RWPE2 (cell line): ENCODE measurements at regions not wholly inside any gene's neighbourhood (a gene's known extent, or its start where the extent isn't known, plus 50 kb on each side); places are given as distances from the start of the nearest gene placed in this dataset.

Experiments
- ATAC-seq: fragments of 200-7000 bp; cut with Tn5 transposase; 3 replicates; pipeline ENCODE4 v1.9.1; 2021; ENCODE audit warnings: low read depth
- DNase-seq: peaks from one replicate; pipeline ENCODE4 v3.0.0-alpha.2; 2020; ENCODE audit warnings: low spot score
- H3K27ac ChIP-seq: fragments of 450-650 bp; 2 replicates; pipeline ENCODE4 v1.5.1; 2017; ENCODE audit warnings: mild to moderate bottlenecking; ENCODE audit not compliant: poor library complexity, severe bottlenecking
- H3K27me3 ChIP-seq: fragments of 250-450 bp; sonication (Bioruptor Pico); 2 replicates; pipeline ENCODE4 v1.5.1; 2021; ENCODE audit warnings: mild to moderate bottlenecking, moderate library complexity; ENCODE audit not compliant: insufficient read depth, poor library complexity, severe bottlenecking
- H3K36me3 ChIP-seq: fragments of 250-450 bp; sonication (Bioruptor Pico); 2 replicates; pipeline ENCODE4 v1.5.1; 2020; ENCODE audit warnings: low read depth, mild to moderate bottlenecking, moderate library complexity
- H3K4me1 ChIP-seq: fragments of 250-450 bp; sonication (Bioruptor Pico); 2 replicates; pipeline ENCODE4 v1.5.1; 2021; ENCODE audit warnings: mild to moderate bottlenecking, moderate library complexity; ENCODE audit not compliant: insufficient read depth, poor library complexity, severe bottlenecking
- H3K4me3 ChIP-seq: fragments of 250-450 bp; sonication (Bioruptor Pico); 2 replicates; pipeline ENCODE4 v1.5.1; 2021; ENCODE audit warnings: mild to moderate bottlenecking, moderate library complexity; ENCODE audit not compliant: severe bottlenecking
- H3K9me3 ChIP-seq: fragments of 250-450 bp; sonication (Bioruptor Pico); 2 replicates; pipeline ENCODE4 v1.5.1; 2021; ENCODE audit warnings: mild to moderate bottlenecking, moderate library complexity; ENCODE audit not compliant: severe bottlenecking
- CTCF ChIP-seq: fragments of 450-650 bp; IDR thresholded peaks from one replicate; pipeline ENCODE4 v1.5.1; 2017; ENCODE audit warnings: mild to moderate bottlenecking, moderate library complexity; ENCODE audit not compliant: poor library complexity, severe bottlenecking

GRCh38 chr3:164655462-164655861 lies 422.8 kb downstream of the SI start:
- H3K27me3 ChIP-seq, result no peaks in the 10 kb centered on the region
- H3K4me3 ChIP-seq, result no peak overlapping the region
- no peak overlapping the region for H3K27ac ChIP-seq
- TF ChIP-seq CTCF, result no peak
- no peaks in the 10 kb centered on the region for H3K4me1 ChIP-seq
- no peaks in the 10 kb centered on the region for H3K9me3 ChIP-seq
- DNase-seq, result no peak
- no peak for ATAC-seq
- H3K36me3 ChIP-seq, result no peaks in the 10 kb centered on the region

GRCh38 chr3:164641071-164641470 lies 437.2 kb downstream of the SI start:
- H3K27ac ChIP-seq, result no peak overlapping the region
- no peaks in the 10 kb centered on the region for H3K4me1 ChIP-seq
- ATAC-seq (no peak), DNase-seq (no peak)
- H3K9me3 ChIP-seq, result no peaks in the 10 kb centered on the region
- no peaks in the 10 kb centered on the region for H3K36me3 ChIP-seq
- TF ChIP-seq CTCF, result no peak
- H3K27me3 ChIP-seq, result no peaks in the 10 kb centered on the region
- no peak overlapping the region for H3K4me3 ChIP-seq

DNA sequence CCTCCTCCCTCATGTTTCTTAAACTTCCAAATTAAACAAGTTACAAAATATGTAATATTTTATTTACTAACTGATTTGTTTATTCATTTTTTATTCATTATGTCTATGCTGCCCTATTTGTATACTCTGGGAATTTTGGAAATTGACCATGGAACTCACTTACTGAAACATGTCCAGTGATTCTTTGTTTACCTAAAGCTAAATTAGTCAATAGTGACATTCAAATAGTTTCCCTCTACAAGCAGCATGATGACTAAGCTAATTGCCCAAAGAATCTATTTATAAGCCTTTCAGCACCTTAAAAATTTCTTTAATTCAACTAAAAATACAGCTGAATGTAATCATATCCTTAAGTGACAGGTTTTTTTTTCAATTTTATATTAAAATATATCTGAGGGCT lies 437.7 kb downstream of the SI start:
- Histone ChIP-seq H3K27ac (no peak overlapping the region), H3K27me3 (no peaks in the 10 kb centered on the region), H3K4me3 (no peak overlapping the region), H3K36me3 (no peaks in the 10 kb centered on the region), H3K4me1 (peaks cover 1% of the 10 kb centered on the region), H3K9me3 (no peaks in the 10 kb centered on the region)
- no peak for TF ChIP-seq CTCF
- DNase-seq (no peak), ATAC-seq (no peak)

- H3K9me3 ChIP-seq, result no peaks in the 10 kb centered on the region
- H3K27me3 ChIP-seq, result no peaks in the 10 kb centered on the region
- no peak for ATAC-seq
- TF ChIP-seq CTCF, result no peak
- no peak for DNase-seq
- no peaks in the 10 kb centered on the region for H3K4me1 ChIP-seq
- no peaks in the 10 kb centered on the region for H3K36me3 ChIP-seq
- no peak overlapping the region for H3K27ac ChIP-seq
- no peak overlapping the region for H3K4me3 ChIP-seq
Observed at GRCh38 chr3:164620956-164621355, 457.3 kb downstream of the SI start.

DNA sequence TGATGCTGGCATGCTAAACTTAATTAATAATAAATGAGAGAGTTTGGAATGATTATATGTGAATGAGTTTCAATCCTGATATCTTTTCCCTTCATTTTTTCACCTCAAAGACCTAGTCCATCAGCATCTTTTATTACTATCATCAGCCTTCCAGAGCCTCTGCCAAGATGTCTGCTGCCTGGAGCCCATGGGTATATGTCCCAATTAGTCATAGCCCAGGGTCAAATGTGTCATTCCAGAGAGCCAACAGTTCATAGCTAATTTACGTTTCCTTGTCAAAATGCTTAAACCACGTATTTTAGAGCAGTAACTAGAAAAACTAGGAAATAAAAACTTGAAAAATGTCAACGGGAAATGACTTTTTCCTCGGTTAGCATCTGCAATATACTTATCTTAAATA lies 457.9 kb downstream of the SI start:
- no peaks in the 10 kb centered on the region for H3K9me3 ChIP-seq
- ATAC-seq, result no peak
- H3K27ac ChIP-seq, result no peak overlapping the region
- DNase-seq, result no peak
- no peaks in the 10 kb centered on the region for H3K4me1 ChIP-seq
- H3K4me3 ChIP-seq, result no peak overlapping the region
- no peak for TF ChIP-seq CTCF
- no peaks in the 10 kb centered on the region for H3K27me3 ChIP-seq
- no peaks in the 10 kb centered on the region for H3K36me3 ChIP-seq
